SK-N-SH treated with all-trans-retinoic acid at 6 μM for 48 hours (cell line): ENCODE measurements at regions not wholly inside any gene's neighbourhood (a gene's known extent, or its start where the extent isn't known, plus 50 kb on each side); places are given as distances from the start of the nearest gene placed in this dataset.

Experiments used
- ATAC-seq: fragments of 200-7000 bp; cut with Tn5 transposase; 3 replicates; pipeline ENCODE4 v1.9.1; 2020; ENCODE audit warnings: mild to moderate bottlenecking, moderate library complexity
- ARNTL ChIP-seq: fragments of 450-650 bp; formaldehyde crosslinking; IDR thresholded peaks from 2 replicates; pipeline ENCODE4 v1.5.0; 2020; ENCODE audit warnings: low read depth, mild to moderate bottlenecking, moderate library complexity, borderline replicate concordance
- CSDC2 ChIP-seq: fragments of 250-450 bp; sonication (Bioruptor Pico); IDR thresholded peaks from 2 replicates; pipeline ENCODE4 v1.5.0; 2020; ENCODE audit warnings: mild to moderate bottlenecking, moderate library complexity
- ESRRG ChIP-seq: fragments of 250-450 bp; sonication (Bioruptor Pico); IDR thresholded peaks from 2 replicates; pipeline ENCODE4 v1.6.1; 2021; ENCODE audit warnings: mild to moderate bottlenecking
- OSR1 ChIP-seq: fragments of 250-450 bp; sonication (Bioruptor Pico); IDR thresholded peaks from 2 replicates; pipeline ENCODE4 v1.8.0; 2022; ENCODE audit warnings: moderate library complexity, mild to moderate bottlenecking, inconsistent platforms
- SNAI2 ChIP-seq: fragments of 250-450 bp; sonication (Bioruptor Pico); IDR thresholded peaks from 2 replicates; pipeline ENCODE4 v1.5.0; 2020; ENCODE audit warnings: mild to moderate bottlenecking, moderate library complexity
- TOX ChIP-seq: fragments of 250-450 bp; sonication (Bioruptor Pico); IDR thresholded peaks from 2 replicates; pipeline ENCODE4 v1.8.0; 2021; ENCODE audit warnings: mild to moderate bottlenecking, moderate library complexity, borderline replicate concordance
- ZC3H10 ChIP-seq: fragments of 250-450 bp; sonication (Bioruptor Pico); IDR thresholded peaks from 2 replicates; pipeline ENCODE4 v1.5.1; 2021; ENCODE audit warnings: mild to moderate bottlenecking, moderate library complexity
- ZFP3 ChIP-seq: fragments of 250-450 bp; sonication (Bioruptor Pico); IDR thresholded peaks from 2 replicates; pipeline ENCODE4 v1.5.0; 2020; ENCODE audit warnings: mild to moderate bottlenecking, moderate library complexity
- ZFP30 ChIP-seq: fragments of 450-650 bp; formaldehyde crosslinking; IDR thresholded peaks from 2 replicates; pipeline ENCODE4 v1.5.0; 2022; ENCODE audit warnings: mild to moderate bottlenecking, moderate library complexity
- ZNF565 ChIP-seq: fragments of 450-650 bp; formaldehyde crosslinking; conservative IDR thresholded peaks from 2 replicates; pipeline ENCODE4 v1.5.0; 2020; ENCODE audit warnings: low read depth, mild to moderate bottlenecking, moderate library complexity
- ZNF70 ChIP-seq: fragments of 450-650 bp; formaldehyde crosslinking; IDR thresholded peaks from 2 replicates; pipeline ENCODE4 v1.5.0; 2020; ENCODE audit warnings: mild to moderate bottlenecking, moderate library complexity
- ZNF8 ChIP-seq: fragments of 450-650 bp; formaldehyde crosslinking; IDR thresholded peaks from 2 replicates; pipeline ENCODE4 v1.5.0; 2020; ENCODE audit warnings: mild to moderate bottlenecking, moderate library complexity
- TF ChIP-seq, protein P1 (sequence below): fragments of 250-450 bp; sonication (Bioruptor Pico); IDR thresholded peaks from 2 replicates; pipeline ENCODE4 v1.5.0; 2020; ENCODE audit warnings: mild to moderate bottlenecking, moderate library complexity
- TF ChIP-seq, protein P2 (sequence below): fragments of 250-450 bp; sonication (Bioruptor Pico); IDR thresholded peaks from 2 replicates; pipeline ENCODE4 v1.5.1; 2020; ENCODE audit warnings: low read depth, mild to moderate bottlenecking, moderate library complexity
- TF ChIP-seq, protein P3 (sequence below): fragments of 250-450 bp; sonication (Bioruptor Pico); IDR thresholded peaks from 2 replicates; pipeline ENCODE4 v1.5.1; 2021; ENCODE audit warnings: mild to moderate bottlenecking, moderate library complexity
- TF ChIP-seq, protein P4 (sequence below): fragments of 250-450 bp; sonication (Bioruptor Pico); IDR thresholded peaks from 2 replicates; pipeline ENCODE4 v1.8.0; 2021; ENCODE audit warnings: low read depth, mild to moderate bottlenecking, moderate library complexity, borderline replicate concordance
- TF ChIP-seq, protein P5 (sequence below): fragments of 250-450 bp; sonication (Bioruptor Pico); IDR thresholded peaks from 2 replicates; pipeline ENCODE4 v1.8.0; 2020; ENCODE audit warnings: mild to moderate bottlenecking, moderate library complexity, borderline replicate concordance

DNA sequence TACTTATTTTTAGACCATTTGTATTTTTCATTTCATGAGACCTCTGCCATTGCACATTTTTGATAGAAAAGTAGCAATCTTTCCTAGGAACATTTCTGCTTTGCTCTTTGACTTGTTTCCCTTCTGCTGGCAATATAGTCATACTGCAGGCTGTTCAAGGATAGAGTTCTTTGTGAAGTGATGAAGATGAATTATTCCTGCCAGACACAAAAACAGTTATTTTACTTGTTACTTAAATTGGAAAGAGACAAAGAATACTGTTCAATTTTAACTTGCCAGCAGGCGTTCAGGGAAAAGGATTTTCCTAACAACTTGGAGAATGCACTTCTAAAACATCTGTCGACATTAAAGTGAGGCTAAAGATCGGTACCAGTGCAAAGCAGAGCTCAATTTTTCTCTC, 251.7 kb upstream of the ACTBL2 start (continued):
- TF ChIP-seq, protein P1, sequence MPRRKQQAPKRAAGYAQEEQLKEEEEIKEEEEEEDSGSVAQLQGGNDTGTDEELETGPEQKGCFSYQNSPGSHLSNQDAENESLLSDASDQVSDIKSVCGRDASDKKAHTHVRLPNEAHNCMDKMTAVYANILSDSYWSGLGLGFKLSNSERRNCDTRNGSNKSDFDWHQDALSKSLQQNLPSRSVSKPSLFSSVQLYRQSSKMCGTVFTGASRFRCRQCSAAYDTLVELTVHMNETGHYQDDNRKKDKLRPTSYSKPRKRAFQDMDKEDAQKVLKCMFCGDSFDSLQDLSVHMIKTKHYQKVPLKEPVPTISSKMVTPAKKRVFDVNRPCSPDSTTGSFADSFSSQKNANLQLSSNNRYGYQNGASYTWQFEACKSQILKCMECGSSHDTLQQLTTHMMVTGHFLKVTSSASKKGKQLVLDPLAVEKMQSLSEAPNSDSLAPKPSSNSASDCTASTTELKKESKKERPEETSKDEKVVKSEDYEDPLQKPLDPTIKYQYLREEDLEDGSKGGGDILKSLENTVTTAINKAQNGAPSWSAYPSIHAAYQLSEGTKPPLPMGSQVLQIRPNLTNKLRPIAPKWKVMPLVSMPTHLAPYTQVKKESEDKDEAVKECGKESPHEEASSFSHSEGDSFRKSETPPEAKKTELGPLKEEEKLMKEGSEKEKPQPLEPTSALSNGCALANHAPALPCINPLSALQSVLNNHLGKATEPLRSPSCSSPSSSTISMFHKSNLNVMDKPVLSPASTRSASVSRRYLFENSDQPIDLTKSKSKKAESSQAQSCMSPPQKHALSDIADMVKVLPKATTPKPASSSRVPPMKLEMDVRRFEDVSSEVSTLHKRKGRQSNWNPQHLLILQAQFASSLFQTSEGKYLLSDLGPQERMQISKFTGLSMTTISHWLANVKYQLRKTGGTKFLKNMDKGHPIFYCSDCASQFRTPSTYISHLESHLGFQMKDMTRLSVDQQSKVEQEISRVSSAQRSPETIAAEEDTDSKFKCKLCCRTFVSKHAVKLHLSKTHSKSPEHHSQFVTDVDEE: no peak
- TF ChIP-seq, protein P2, sequence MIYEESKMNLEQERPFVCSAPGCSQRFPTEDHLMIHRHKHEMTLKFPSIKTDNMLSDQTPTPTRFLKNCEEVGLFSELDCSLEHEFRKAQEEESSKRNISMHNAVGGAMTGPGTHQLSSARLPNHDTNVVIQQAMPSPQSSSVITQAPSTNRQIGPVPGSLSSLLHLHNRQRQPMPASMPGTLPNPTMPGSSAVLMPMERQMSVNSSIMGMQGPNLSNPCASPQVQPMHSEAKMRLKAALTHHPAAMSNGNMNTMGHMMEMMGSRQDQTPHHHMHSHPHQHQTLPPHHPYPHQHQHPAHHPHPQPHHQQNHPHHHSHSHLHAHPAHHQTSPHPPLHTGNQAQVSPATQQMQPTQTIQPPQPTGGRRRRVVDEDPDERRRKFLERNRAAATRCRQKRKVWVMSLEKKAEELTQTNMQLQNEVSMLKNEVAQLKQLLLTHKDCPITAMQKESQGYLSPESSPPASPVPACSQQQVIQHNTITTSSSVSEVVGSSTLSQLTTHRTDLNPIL: no peak
- no peak for TF ChIP-seq TOX (CRISPR knock-in tag)
- TF ChIP-seq CSDC2: no peak
- no peak for TF ChIP-seq ARNTL (CRISPR knock-in tag)

DNA sequence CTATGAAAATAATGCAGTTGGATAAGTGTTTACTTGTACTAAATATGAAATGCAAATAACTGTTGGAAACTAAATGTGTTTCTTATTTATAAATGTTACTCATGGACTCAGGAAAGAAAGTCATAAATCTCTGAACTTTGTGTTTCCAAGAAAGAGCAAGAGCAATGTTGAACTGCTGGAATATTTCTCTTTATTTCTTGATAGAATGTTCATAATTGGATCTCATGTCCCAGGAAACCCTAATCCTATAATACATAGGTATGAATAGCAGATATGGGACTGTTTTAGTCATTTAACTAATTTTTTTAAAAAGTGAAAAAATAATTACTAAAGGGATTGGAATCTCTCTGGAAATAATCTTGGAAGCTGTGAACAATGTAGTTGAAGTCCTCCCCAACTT, 245.0 kb upstream of the ACTBL2 start:
- TF ChIP-seq, protein P1: no peak
- TF ChIP-seq OSR1 (CRISPR knock-in tag): no peak
- TF ChIP-seq ZFP30 (CRISPR knock-in tag): no peak
- TF ChIP-seq, protein P3, sequence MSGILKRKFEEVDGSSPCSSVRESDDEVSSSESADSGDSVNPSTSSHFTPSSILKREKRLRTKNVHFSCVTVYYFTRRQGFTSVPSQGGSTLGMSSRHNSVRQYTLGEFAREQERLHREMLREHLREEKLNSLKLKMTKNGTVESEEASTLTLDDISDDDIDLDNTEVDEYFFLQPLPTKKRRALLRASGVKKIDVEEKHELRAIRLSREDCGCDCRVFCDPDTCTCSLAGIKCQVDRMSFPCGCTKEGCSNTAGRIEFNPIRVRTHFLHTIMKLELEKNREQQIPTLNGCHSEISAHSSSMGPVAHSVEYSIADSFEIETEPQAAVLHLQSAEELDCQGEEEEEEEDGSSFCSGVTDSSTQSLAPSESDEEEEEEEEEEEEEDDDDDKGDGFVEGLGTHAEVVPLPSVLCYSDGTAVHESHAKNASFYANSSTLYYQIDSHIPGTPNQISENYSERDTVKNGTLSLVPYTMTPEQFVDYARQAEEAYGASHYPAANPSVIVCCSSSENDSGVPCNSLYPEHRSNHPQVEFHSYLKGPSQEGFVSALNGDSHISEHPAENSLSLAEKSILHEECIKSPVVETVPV (CRISPR knock-in tag): no peak
- TF ChIP-seq ZNF70 (CRISPR knock-in tag): no peak
- TF ChIP-seq, protein P4, sequence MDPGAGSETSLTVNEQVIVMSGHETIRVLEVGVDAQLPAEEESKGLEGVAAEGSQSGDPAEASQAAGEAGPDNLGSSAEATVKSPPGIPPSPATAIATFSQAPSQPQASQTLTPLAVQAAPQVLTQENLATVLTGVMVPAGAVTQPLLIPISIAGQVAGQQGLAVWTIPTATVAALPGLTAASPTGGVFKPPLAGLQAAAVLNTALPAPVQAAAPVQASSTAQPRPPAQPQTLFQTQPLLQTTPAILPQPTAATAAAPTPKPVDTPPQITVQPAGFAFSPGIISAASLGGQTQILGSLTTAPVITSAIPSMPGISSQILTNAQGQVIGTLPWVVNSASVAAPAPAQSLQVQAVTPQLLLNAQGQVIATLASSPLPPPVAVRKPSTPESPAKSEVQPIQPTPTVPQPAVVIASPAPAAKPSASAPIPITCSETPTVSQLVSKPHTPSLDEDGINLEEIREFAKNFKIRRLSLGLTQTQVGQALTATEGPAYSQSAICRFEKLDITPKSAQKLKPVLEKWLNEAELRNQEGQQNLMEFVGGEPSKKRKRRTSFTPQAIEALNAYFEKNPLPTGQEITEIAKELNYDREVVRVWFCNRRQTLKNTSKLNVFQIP (CRISPR knock-in tag): no peak
- no peak for TF ChIP-seq CSDC2
- TF ChIP-seq ZNF565 (CRISPR knock-in tag): no peak
- no peak for TF ChIP-seq ESRRG (CRISPR knock-in tag)
- TF ChIP-seq ZFP3 (CRISPR knock-in tag): no peak
- no peak for TF ChIP-seq SNAI2
- no peak for ATAC-seq

DNA sequence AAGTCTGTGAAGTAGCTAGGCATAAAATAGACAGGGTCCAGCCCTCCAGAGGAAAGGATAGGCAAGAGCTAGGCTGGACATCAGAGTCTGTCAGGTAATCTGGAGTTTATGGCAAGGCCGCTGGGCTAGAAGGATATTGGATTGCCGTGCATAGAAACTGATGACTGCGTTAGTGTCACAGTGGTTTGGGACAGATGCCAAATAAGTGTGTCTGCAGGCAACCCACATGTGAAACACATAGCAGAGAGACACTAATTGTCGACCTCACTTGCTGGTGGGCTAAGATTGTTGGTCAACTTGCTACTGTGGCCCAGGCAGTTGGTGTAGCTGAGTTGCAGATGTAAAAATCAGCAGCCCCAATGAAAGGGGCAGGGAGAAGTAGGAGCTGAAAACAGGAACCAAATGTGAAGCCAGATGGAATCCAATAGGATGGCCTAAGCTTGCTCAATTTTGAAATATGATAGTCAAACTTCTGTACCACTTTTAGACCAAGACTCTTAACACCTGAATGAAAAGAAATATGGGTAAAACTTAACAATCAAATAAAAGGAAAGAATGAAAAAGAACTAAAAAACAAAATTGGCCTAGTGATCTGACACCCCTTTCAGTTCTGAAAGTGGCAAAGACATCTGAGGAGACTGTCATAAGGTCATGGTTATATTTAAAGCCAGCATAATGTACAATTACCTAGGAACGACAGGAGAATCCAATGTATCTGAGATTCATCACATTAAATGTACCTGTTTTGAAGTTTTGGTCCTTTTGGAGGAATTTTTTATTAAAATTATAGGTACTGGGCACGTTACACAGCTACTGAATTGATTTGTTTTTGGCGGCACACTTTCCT, 243.3 kb upstream of the ACTBL2 start:
- TF ChIP-seq, protein P5, sequence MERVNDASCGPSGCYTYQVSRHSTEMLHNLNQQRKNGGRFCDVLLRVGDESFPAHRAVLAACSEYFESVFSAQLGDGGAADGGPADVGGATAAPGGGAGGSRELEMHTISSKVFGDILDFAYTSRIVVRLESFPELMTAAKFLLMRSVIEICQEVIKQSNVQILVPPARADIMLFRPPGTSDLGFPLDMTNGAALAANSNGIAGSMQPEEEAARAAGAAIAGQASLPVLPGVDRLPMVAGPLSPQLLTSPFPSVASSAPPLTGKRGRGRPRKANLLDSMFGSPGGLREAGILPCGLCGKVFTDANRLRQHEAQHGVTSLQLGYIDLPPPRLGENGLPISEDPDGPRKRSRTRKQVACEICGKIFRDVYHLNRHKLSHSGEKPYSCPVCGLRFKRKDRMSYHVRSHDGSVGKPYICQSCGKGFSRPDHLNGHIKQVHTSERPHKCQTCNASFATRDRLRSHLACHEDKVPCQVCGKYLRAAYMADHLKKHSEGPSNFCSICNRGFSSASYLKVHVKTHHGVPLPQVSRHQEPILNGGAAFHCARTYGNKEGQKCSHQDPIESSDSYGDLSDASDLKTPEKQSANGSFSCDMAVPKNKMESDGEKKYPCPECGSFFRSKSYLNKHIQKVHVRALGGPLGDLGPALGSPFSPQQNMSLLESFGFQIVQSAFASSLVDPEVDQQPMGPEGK (CRISPR knock-in tag): no peak
- TF ChIP-seq ZNF8 (CRISPR knock-in tag) (no peak), SNAI2 (no peak), ZFP30 (CRISPR knock-in tag) (no peak), ZC3H10 (CRISPR knock-in tag) (no peak)
- no peak for ATAC-seq
